ENCODE measurements at regions not wholly inside any gene's neighbourhood (a gene's known extent, or its start where the extent isn't known, plus 50 kb on each side); places are given as distances from the start of the nearest gene placed in this dataset.

DNA sequence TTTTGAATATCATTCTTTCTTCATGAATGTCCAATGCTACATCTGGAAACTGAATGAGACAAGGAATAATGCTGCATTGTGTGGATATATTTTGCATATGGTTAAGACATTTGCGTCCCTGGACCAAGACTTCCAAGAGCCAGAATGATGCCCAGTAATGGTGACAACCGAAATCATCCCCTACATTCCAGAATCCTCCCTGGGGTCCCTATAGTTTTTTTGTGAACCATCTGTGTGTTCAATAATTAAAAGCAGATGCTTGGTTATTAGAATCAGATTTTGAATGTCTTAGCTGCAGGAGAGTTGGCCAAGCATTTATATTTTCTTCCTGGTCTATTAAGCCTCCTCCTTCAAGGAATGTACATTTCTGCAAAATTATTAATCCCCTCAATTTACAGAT is 426.7 kb upstream of the CDH8 start:
- TF ChIP-seq, protein P1, sequence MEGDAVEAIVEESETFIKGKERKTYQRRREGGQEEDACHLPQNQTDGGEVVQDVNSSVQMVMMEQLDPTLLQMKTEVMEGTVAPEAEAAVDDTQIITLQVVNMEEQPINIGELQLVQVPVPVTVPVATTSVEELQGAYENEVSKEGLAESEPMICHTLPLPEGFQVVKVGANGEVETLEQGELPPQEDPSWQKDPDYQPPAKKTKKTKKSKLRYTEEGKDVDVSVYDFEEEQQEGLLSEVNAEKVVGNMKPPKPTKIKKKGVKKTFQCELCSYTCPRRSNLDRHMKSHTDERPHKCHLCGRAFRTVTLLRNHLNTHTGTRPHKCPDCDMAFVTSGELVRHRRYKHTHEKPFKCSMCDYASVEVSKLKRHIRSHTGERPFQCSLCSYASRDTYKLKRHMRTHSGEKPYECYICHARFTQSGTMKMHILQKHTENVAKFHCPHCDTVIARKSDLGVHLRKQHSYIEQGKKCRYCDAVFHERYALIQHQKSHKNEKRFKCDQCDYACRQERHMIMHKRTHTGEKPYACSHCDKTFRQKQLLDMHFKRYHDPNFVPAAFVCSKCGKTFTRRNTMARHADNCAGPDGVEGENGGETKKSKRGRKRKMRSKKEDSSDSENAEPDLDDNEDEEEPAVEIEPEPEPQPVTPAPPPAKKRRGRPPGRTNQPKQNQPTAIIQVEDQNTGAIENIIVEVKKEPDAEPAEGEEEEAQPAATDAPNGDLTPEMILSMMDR (IDR thresholded peaks at IDR 0.05), result no peak

DNA sequence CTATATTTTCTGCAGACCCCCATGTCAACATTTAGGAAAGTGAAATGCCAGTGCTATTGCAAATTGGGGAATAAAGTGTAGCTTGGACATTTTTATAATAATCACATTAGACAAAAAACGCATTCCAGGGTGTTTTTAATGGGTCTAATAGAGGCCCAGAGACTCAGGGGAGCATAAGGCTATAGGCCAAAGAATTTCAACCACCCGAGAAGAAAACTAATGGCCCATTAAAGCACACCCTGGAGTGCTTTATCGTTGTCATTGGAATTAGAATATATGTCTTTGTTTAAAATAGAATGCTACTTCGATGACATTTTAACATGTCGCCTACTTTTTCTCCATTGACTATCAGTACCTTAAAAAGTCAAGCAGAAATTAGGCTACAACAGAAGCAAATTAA is 414.1 kb upstream of the CDH8 start:
- TF ChIP-seq, protein P1 (IDR thresholded peaks at IDR 0.05), result no peak

DNA sequence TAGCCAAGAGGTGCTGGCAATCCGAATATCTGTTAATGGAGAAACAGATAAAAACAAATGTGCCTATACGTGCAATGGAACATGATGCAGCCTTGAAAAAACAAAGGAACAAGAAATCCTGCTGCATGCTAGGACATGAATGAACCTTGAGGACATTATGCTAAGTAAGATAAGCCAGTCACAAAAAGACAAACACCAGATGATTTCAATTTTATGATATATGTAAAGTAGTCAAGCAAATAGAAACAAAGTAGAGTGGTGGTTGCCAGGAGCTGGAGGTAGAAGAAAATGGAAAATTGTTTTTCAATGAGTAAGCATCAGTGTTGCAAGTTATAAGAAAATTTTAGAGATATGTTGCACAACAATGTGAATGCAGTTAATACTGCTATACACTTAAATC is 409.7 kb upstream of the CDH8 start:
- TF ChIP-seq, protein P1 (IDR thresholded peaks at IDR 0.05), result no peak

- TF ChIP-seq, protein P1 (IDR thresholded peaks at IDR 0.05), result no peak
Observed at GRCh38 chr16:62424206-62424605, 388.0 kb upstream of the CDH8 start.

DNA sequence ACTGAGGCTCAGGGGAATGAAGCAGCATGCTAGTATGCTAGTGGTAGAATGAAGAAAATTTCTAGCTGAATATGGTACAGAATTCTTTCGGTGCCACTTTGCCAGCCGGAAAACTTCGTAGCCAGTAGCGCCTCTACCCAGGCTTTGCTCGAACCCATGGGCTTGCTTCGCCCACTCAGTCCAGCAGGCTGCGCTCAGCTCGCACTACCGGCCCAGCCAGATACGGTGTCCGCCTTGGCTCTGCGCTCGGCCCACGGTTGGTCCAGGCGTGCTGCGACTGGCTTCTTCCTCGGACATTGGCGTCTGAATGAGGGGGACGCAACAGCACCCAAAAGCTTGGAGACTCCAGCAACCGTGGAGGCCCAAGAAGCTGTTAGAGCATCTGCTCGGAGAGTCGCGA is 372.5 kb upstream of the CDH8 start:
- TF ChIP-seq, protein P1 (IDR thresholded peaks at IDR 0.05), result no peak

DNA sequence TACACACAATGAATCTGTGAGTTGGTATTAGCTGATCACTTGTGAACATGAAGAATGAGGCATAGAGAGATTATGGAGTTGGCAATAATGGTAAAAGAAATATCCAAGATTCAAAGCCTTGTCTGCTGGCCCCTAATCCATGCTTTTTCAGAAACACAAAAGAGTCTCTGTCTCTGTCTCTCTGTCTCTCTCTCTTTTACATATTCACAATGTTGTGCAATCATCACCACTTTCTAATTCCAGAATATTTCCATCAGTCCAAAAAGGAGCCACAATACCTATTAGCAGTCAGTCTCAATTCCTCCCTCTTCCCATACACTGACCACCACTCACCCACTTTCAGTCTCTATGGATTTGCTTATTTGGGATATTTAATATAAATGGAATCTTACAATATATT is 370.1 kb upstream of the CDH8 start:
- TF ChIP-seq, protein P1 (IDR thresholded peaks at IDR 0.05), result no peak

GRCh38 chr16:62404842-62405611 is 368.8 kb upstream of the CDH8 start:
- TF ChIP-seq, protein P1 (IDR thresholded peaks at IDR 0.05), result no peak

DNA sequence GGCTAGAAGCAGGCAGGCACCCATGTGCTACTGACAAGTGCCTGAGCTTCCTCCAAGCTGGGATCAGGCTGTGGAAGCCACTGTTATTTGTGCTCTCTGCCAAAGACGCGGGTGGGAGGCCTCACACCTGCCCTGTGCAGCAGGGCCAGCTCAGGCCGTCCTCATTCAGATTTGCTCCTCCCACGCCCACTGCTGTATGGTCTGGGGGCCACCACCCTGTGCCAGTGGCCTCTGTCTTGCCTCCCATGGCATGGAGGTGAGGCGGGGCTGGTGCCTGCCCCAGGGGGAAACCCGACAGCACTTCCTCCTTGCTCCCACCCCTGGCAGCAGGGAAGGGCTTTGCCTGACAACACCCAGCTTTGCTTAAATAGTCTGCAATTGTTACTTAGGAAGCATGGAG is 356.5 kb upstream of the CDH8 start:
- TF ChIP-seq, protein P1 (IDR thresholded peaks at IDR 0.05), result no peak
